Activated naive CD4-positive, alpha-beta T cell (primary cell): ENCODE measurements at regions not wholly inside any gene's neighbourhood (a gene's known extent, or its start where the extent isn't known, plus 50 kb on each side); places are given as distances from the start of the nearest gene placed in this dataset.

Source experiments
- DNase-seq, 4 experiments: peaks; one replicate each; lab custom pipeline; 2025; lab: John Stamatoyannopoulos, UW

DNA sequence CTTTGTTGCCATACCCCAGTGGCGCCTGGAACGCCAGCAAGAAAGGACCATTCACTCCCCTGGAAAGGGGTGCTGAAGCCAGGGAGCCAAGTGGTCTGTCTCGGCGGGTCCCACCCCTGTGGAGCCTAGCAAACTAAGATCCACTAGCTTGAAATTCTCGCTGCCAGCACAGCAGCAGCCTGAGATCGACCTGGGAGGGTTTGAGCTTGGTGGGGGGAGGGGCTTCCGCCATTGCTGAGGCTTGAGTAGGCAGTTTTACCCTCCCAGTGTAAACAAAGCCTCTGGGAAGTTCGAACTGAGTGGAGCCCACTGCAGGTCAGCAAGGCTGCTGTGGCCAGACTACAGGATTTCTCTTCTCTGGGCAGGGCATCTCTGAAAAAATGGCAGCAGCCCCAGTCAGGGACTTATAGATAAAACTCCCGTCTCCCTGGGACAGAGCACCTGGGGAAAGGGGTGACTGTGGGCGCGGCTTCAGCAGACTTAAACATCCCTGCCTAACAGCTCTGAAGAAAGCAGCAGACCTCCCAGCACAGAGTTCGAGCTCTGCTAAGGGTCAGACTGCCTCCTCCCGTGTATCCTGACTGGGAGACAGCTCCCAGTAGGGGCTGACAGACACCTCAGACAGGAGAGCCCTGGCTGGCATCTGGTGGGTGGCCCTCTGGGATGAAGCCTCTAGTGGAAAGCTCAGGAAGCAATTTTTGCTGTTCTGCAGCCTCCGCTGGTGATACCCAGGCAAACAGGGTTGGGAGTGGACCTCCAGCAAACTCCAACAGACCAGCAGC is 281.1 kb upstream of the SP4 start:
- DNase-seq = no peak

- DNase-seq = no peak
Observed at GRCh38 chr7:21149809-21150208, 278.1 kb upstream of the SP4 start.

- no peak for DNase-seq
Observed at GRCh38 chr7:21154614-21155013, 273.3 kb upstream of the SP4 start.

DNA sequence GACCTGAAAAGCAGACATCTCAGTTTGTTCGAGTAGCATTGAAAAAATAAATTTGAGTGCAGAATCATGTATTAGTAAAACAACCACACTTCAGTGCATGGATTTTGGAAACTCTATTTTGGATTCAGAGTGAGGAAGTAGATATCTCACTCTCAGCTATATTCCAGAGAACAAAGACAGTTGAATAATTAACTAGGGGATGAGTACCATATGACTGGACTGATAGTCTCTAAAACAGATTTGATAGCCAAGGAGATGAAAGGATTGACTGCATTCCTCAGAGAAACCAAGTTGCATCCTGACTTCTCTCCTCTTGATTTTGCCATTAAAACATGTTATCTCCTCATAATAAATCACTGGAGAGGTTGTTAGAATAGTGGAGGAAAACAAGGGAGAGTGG is 268.4 kb upstream of the SP4 start:
- DNase-seq = no peak

DNA sequence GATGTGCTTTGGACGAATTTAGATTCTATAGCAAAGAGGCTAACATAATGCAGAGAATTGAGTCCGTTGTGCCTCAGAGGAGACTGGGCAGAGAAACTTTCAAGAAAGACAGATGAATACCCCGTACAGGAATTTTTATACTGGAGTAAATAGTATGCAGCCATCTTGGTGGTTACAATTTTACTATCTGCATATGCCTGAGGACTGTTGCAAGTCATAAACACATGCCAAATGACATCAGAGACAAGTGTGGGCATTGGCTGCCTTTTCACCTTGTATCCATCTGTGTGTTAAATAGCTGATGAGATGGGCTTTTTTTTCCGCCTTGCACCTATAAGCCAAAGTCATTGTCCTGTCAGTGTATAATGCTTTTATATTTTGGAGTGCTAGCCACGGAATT is 267.5 kb upstream of the SP4 start:
- no peak for DNase-seq

DNA sequence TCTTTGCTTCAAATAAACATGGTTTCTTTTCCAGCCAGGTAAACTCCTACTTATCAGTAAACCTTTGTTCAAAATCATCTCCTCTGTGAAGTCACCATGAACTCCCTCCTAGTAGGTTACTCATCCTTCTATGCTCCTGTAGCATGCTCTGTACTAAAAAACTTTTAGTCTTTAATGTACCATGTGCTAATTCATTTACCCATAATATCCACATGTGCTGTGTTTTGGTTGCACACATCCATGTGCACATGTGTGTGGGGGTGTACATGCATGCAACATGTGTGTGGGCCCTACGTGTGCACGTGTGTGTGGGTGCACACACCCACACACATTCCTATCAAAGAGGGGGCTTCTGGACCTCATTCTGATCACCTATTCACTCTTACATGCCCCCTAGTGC is 259.9 kb upstream of the SP4 start:
- DNase-seq = no peak

- DNase-seq = no peak
Observed at GRCh38 chr7:21169667-21170580, 258.0 kb upstream of the SP4 start.

- DNase-seq = no peak
Observed at GRCh38 chr7:21172800-21173199, 255.1 kb upstream of the SP4 start.

GRCh38 chr7:21173436-21173835 is 254.4 kb upstream of the SP4 start:
- no peak for DNase-seq

DNA sequence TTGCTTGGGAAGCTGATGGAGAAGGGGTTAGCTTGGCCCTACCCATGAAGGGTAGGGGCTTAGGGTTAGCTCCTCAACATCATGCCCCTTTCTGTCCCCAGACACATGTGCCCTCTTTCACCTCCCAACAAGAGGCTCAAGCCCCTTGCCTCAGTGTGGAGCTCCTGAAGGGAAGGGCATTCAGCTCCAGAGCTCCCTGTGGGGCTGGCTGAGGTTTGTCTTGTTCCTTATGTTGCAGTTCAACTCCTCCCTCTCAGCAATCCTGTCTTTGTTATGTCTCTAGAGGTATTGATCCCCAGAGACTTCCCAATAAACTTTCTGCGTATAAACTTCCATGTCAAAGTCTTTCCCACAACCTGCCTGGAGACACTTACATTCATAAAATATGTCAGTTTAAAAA is 252.2 kb upstream of the SP4 start:
- no peak for DNase-seq

DNA sequence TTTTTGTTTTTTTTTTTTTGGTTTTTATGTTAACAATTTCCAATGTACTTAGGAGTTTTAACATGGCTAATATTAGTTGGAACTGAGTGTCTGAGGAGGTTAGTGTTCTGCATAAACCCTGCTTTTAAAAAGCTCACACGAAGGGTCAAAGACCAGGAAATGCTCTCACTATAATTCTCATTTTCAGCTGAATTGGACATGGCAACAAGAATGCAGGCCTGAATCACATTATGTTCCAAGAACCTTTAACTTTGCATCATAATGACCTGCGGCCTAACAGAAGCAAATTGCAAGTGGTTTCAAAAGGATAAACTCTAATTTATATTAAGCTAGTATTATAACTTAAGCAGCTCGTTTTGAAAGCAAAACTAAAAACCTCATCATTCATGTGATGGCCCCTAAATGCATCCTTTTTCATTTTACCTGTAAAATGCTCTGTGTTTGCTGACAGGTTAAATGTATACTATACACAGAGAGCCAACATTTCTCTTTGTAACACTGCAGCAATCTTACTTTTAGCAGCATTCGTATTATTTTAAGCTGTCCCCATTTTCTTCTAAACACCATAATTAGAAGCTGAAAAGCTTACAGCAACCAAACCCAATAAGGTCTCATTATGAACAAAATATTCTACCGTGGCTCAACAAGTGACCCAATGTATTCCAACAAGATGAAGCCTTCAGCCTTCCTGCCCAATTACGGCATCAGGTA is 242.8 kb upstream of the SP4 start:
- no peak for DNase-seq

DNA sequence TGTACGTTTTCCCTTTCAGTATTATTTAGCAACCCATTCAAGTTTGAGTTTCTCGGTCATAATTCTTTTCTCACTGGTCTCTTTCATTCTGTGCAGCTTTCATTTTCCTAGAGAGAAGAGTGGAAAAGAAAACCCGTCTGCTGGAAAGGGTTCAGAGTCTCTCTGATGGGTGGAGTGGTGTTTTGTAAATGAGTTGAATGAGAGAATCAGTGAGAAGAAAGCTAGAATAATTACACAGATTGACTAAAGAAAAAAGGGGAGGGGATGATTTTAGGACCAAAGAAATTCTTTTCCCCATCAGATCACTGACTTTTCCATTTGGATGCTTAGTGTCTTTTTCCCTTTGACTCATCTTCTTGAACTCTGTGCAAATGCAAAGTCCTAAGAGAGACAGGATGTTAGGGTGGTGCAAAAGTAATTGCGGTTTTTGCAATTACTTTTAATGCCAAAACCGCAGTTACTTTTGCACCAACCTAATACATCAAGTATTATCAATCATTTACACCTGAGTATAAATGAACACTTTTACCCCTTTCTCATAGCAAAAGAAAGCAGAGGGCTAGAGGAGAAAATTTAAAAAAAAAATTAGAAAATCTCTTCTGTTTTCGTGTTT is 242.1 kb upstream of the SP4 start:
- DNase-seq = no peak

DNA sequence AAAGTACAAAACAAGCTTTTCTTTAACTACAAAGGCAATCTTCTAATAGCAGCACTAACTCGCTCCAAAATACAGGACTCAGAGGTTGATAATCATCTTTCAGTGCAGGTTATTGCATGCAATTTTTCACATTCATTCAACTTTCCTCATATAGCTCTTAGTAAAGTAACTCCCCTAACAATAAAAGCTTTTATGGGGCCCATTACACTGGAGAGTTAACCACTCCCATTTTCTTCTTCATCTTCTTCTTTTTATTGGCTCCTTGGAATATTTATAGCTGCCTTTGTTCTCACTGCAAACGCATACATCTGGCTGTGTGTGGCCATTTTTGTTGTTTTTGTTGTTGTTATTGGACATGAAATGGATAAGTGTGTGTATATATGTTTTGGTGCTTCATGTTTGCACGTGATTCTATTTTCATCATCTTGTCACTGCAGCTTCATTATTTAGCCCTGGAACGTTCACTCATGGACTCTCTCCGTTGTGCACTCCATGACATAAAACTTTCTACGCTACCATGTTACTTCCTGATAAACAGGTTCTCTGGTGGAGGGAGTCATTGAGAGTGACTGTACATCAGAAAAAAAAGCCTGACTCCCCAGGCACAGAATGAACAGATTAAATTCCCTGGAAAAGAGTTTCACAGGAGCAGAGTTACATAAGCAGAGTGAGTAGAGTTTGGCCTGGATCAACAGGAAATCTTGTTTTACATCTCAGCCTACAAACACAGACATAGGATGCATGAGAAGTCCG is 236.4 kb upstream of the SP4 start:
- no peak for DNase-seq

- no peak for DNase-seq
Observed at GRCh38 chr7:21192657-21193056, 235.2 kb upstream of the SP4 start.

GRCh38 chr7:21193895-21194294 is 234.0 kb upstream of the SP4 start:
- no peak for DNase-seq

- DNase-seq = no peak
Observed at GRCh38 chr7:21194936-21195335, 232.9 kb upstream of the SP4 start.

- DNase-seq = no peak
Observed at GRCh38 chr7:21198921-21199320, 229.0 kb upstream of the SP4 start.

DNA sequence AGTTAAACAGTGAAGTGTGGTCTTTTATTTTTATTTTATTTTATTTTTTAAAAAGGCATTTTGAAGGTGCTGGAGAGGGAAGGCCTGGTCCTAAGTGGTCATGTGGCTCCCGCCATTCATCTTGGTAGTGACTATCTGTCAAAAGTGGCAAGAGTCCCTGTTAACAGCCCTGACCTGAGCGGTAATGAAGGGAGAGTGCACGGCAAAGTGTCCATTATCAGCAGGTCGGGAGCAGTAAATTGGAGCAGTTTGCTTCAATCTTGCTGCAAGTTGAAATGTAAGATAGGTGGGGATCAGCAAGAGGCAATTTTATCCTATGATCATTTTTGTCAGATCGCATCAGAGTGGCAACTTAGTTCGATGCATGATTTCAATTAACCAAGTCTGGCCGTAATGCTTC is 227.4 kb upstream of the SP4 start:
- no peak for DNase-seq

GRCh38 chr7:21214657-21215056 is 213.2 kb upstream of the SP4 start:
- no peak for DNase-seq

DNA sequence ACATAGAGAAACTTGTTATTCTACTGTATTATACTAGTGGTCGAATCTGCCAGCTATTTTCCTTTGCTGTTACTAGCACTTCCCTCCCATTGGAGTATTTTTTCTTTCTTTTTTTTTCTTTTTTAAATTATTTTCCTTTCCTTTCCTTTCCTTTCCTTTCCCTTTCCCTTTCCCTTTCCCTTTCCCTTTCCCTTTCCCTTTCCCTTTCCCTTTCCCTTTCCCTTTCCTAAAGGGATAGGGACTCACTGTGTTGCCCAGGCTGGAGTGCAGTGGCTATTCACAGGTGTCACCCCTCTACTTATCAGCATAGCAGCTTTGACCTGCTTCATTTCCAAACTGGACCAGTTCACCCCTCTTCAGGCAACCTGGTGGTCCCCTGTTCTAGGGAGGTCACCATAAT is 212.6 kb upstream of the SP4 start:
- no peak for DNase-seq

GRCh38 chr7:21217365-21217764 is 210.5 kb upstream of the SP4 start:
- DNase-seq = no peak

DNA sequence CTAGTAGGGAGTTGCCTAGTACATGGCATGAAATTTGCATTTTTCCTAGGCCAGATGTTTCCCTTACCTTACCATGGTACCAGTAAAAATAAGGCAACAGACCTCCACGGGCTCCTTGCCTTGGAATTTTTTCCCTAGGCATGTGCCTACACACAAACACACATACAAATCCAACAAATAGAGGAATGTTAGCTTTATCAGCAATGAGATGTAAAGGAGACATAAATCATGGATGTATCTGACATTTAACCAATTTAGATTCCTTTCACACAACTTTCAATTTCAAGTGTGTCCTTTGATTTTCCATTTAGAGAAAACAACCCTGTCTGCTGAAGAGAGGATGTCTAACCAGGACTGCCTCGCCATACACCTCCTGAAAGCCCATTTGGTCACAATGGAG is 209.7 kb upstream of the SP4 start:
- DNase-seq = no peak
